Prostate gland (tissue), 2 donors: ENCODE measurements at regions not wholly inside any gene's neighbourhood (a gene's known extent, or its start where the extent isn't known, plus 50 kb on each side); places are given as distances from the start of the nearest gene placed in this dataset.

Source experiments
- POLR2A ChIP-seq: fragments of 450-650 bp; IDR thresholded peaks from one replicate; pipeline ENCODE4 v1.6.1; 2016; ENCODE audit warnings: antibody characterized with exemption, mild to moderate bottlenecking
- TF ChIP-seq, protein P1 (sequence below), 4 experiments: fragments of 200-600 bp in 2 of 4; fragments of 450-650 bp in 2 of 4; sonication (generic) in 2 of 4; IDR thresholded peaks; 1 replicate in 3 of 4; 2 replicates in 1 of 4; pipeline ENCODE4 v1.5.1; 2016 to 2019; ENCODE audit warnings: antibody characterized with exemption in 4 of 4, mild to moderate bottlenecking in 2 of 4, moderate library complexity in 2 of 4

DNA sequence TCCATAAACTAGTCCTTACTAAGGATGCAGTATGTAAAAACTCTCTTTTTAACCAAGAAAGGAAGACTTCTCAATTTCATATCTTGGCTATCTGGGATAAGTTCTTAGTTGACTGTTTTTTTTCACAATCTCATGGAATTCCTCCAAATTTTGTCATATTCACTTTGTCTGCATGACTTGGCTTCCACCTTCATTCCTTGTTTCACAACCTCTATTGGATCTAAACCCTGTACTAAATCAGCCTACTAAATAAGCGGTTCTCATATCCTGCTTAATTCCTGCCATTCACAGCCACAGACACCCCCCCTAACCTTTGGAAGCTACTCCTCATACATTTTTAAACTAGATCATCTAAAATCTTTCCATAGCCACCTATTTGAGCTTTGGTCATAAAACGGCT lies 370.6 kb upstream of the NAALADL2 start:
- no peak for TF ChIP-seq POLR2A
- TF ChIP-seq, protein P1, sequence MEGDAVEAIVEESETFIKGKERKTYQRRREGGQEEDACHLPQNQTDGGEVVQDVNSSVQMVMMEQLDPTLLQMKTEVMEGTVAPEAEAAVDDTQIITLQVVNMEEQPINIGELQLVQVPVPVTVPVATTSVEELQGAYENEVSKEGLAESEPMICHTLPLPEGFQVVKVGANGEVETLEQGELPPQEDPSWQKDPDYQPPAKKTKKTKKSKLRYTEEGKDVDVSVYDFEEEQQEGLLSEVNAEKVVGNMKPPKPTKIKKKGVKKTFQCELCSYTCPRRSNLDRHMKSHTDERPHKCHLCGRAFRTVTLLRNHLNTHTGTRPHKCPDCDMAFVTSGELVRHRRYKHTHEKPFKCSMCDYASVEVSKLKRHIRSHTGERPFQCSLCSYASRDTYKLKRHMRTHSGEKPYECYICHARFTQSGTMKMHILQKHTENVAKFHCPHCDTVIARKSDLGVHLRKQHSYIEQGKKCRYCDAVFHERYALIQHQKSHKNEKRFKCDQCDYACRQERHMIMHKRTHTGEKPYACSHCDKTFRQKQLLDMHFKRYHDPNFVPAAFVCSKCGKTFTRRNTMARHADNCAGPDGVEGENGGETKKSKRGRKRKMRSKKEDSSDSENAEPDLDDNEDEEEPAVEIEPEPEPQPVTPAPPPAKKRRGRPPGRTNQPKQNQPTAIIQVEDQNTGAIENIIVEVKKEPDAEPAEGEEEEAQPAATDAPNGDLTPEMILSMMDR (IDR thresholded peaks at IDR 0.05), result no peak
